HG02798 (cell line): ENCODE measurements at regions not wholly inside any gene's neighbourhood (a gene's known extent, or its start where the extent isn't known, plus 50 kb on each side); places are given as distances from the start of the nearest gene placed in this dataset.
"Not testable (repeated sequence)": the region's sequence is repeated elsewhere in the genome, so short reads cannot be mapped to it uniquely, and the experiment has no call there.

Source experiments
- ATAC-seq: cut with Tn5 transposase; IDR thresholded peaks from one replicate; pipeline ENCODE4 v1.9.1; 2021; ENCODE audit warnings: mild to moderate bottlenecking; ENCODE audit not compliant: unreplicated experiment, poor library complexity

DNA sequence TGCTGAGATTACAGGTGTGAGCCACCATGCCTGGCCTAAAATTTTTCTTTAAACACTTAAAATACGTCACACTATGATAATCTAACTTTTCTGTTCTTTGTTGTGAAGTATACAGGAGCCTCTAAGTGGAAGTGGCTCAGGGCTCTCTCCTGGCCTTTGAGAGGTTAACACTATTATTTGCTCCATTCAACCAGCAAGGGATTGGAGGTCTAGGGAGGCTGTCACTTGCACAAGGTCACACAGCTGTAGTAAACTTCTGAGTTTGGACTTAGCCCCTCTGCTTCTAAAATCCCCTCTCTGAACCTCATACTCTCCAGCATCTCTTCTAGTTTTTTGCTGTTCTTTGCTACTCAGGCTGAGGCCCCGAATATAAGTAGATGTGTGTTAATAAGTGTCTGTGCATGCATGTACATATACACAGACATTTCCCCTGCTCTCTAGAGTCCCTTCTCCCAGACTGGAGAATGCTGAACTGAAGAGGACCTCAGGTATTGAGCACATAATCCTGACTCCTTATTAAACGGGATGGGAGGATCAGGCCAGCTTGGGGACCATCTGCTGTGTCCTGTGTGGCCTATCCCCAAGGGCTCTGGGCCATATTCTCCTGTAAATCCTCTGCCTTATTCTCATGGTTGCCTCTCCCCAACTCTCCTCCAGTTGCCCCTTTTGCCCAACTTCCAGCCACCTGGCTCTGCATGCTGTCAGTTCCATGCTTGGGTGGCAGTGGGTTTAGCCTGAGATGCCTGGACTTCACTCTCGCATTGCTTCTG lies 87.0 kb upstream of the SPRY4 start:
- no peak for ATAC-seq

DNA sequence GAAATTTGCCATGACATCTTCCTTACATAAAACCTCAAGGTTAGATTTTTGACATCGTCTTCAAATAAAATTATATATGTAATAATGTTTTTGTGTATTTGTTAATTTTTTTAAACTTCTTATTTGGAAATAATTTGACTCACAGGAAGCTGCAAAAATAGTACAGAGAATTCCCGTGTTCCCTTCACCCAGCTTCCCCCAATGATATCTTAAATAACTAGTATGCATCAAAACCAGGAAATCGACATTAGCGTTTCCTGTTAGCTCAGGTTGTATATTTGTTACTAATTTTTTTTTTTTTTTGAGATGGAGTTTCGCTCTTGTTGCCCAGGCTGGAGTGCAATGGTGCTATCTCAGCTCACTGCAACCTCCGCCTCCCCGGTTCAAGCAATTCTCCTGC lies 86.3 kb upstream of the SPRY4 start:
- no peak for ATAC-seq

DNA sequence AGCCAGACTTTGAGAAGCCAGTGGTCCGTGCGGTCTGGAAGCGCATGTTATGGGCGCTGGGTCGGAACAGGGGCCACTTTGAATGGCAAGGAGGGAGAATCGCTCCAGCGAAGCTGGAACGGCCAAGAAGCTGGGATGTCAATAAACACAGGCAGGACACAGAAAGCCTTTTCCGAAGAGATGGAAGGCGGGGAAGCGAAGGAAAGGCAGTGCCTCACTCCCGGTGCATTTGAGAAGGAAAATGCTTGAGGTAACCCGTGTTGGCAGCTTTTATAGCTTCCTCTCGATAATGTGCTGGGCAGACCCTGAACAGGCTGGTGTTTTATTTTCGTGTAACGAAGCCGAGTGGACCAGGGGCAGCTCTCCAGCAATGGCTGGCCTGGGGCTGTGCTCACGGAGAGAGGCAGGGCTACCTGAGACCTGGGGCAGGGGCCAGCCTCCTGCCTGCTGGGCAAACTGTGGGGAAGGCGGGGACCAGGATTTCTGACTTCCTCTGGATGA lies 84.2 kb upstream of the SPRY4 start:
- ATAC-seq: no peak

DNA sequence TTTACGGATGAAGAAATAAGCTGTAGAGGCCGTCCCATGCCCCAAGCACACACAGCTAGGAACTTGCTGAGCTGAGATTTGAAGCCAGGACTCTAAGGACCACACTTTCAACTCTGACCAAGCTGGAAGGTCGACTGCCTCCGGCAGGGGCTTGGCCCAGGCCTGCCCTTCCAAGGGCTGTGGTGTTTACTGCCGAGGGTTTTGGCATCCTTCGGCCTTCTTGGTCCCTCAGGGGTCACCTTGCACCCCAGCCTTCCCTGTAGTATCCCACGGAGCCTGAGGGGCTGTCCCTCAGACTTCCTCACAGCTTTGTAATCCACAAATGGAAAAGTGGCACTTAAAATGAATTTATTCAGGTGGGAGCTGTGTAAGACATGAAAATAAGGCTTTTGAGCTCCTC lies 83.7 kb upstream of the SPRY4 start:
- ATAC-seq: no peak

DNA sequence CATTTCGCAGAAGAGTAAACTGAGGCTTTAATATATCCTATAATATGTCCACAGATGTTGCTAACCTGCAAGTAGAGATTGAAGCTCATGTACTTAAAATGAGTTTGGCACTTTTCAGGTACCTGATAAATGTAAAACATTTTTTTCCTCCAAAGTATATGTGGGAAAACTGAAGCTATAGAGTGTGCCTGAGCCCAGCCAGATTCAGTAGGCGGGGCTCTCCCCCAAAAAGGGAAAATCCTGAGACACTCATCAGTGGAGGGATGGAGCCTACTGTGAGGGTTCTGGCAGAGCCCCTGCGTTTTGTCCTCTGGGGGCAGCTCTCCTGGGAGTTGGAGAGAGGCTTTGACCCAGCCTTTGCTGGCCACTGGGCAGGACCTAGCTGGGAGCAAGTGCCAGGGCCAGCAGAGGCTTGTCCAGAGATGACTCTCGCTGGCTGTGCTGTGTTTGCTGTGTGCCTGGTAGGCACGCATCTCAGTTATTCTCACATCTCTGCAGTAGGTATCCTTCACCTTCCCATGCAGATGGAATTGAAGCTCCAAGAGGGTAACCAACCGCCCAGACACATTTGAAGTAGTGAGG lies 81.1 kb upstream of the SPRY4 start:
- no peak for ATAC-seq

DNA sequence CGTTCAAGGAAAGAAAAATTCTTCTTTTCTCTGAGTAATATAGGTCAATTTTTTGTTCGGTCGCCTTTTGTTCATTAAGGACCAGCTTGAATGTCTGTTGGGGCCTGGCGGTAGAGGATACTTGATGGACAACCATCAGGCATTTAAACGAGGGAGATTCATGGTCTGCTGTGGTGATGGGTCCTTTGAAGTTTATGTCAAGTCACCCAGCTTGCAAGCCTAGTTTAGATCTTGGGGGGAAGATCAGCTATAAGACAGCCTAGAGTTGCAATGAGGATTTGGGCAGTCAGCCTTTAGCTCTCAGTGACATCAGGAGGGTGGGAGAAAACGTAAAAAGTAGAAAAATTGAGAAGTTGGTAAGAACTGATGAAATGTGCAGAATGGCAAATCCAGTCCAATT lies 80.2 kb upstream of the SPRY4 start:
- no peak for ATAC-seq

DNA sequence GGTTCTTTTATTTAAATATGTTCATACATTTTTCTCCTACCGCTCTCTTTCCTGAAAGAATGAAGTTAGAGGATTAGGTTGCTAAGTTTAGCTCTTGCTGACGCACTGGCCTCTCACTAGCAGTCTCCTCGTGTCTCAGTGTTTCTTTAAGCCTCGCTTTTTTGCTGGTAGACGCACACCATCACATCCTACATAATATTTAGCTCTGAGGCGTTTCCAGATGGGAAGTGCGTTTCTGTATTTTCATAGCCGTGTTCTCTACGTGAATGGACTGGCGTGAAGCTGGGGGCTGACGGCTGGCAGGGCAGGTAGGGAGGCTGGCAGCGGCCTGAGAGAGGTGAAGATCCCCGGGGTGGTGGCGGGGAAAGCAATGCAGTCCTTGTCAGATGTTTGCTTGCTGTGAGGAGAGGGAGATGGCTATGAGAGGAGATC lies 79.2 kb upstream of the SPRY4 start:
- no peak for ATAC-seq

DNA sequence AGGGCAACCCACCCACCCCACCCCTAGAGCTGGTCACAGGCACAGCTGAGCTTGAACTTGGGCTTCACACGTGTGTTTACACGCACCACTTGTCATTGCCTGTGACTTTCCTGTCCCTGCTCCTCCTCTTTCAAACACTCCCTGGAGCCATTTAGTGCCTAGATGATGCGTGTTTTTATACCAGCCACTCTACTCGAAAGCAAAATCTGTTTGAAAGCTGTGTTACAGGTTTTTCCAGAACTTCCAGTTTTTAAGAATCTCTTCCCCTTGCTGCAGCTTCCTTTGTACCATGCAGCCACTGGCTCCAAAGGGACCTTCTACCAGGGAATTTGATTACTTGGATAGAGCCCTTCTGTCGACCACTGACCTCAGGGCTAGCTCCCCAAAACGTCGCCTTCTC lies 78.8 kb upstream of the SPRY4 start:
- no peak for ATAC-seq

DNA sequence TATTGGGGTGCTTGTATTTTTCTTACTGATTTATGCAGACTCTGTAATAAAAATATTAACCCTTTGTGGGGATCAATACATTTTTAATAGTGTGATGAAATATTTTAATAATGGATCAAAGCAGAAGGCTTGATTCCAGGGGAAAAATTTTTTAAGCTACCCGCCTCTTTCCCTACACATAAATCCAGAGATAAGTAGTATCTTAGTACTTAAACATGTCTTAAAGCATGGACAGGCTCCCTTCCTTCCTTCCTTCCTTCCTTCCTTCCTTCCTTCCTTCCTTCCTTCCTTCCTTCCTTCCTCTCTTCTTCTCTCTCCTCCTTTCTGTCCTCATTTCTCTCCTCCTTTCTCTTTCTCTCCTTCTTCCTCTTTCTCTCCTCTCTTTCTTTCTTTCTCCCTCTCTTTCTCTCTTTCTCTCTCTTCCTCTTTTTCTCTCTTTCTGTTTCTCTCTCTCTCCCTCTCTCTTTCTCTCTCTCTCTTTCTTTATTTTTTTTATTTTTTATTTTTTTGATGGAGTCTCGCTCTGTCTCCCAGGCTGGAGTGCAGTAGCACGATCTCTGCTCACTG lies 78.0 kb upstream of the SPRY4 start:
- no peak for ATAC-seq

DNA sequence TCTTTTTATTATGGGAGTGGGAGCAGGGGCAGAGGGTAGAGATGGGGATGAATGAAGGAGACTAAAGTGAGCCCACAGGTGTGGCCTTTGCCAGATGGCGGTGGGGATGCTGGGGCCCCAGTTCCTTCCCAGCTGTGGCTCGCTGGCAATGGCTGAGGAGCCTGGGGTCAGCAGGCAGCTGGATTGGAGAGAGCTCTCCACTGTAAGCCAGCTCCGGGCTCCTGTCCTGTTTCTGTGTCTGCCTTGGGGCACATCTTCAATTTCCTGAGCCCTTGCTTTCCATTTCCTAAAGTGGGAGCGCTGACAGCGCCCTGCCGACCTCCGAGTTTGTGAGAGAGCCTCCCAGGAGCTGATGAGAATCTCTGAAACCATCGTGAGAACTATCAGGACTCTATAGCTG lies 75.6 kb upstream of the SPRY4 start:
- ATAC-seq: no peak

DNA sequence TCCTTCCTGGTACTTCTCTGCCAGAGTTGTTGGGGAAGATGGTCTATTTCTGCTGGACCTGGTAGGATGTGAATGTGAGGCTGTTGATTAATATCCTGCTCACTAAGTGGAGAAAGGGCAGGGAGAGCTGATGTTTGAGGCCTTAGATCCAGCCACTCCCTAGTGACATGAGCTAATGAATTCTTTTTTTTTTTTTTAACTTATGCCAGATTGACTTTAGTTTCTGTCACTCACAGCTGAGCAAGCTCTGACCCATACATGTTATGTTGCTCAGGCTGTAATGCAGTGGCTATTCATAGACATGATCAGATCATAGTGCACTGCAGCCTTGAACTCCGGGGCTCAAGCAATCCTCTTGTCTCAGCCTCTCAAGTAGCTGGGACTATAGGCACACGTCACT lies 75.1 kb upstream of the SPRY4 start:
- no peak for ATAC-seq

DNA sequence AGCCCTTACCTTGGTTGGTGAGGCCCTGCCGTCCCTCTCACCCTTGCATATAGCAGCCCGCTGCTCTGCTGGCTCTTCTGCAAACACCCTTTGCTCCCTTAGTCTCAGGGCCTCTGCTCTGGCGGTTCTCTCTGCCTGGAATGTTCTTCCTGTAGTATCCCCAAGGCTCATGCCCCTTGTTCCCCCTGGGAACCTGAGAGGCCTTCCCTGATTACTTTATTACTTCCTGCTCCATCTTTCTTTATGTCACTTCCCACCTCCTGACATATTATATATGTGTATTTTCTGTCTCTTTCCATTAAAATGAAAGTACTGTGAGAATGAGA lies 73.9 kb upstream of the SPRY4 start:
- ATAC-seq: no peak

DNA sequence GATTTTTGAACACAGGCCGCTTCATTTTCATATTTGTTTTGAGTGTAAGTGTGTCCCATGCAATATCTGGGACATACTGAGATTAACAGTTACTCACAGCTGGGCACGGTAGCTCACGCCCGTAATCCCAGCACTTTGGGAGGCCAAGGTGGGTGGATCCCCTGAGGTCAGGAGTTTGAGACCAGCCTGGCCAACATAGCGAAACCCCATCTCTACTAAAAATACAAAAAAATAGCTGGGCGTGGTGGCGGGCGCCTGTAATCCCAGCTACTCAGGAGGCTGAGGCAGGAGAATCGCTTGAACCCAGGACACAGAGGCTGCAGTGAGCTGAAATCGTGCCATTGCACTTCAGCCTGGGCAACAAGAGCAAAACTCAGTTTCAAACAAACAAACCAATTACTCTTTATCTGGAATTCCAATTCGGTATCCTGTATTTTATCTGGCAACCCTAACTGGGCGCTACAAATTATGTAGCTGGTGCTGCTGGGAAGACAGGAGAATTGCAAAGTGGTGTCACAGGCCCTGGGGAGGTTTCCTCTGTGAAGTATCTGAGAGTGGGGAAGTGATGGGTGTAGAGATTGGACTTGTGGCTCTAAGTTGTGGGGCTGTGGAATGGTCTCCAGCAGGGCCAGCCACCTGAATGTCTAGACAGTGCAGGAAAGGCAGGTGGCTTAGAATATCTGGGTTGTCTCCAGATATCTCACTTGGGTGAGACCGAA lies 73.3 kb upstream of the SPRY4 start:
- ATAC-seq: not testable (repeated sequence)

DNA sequence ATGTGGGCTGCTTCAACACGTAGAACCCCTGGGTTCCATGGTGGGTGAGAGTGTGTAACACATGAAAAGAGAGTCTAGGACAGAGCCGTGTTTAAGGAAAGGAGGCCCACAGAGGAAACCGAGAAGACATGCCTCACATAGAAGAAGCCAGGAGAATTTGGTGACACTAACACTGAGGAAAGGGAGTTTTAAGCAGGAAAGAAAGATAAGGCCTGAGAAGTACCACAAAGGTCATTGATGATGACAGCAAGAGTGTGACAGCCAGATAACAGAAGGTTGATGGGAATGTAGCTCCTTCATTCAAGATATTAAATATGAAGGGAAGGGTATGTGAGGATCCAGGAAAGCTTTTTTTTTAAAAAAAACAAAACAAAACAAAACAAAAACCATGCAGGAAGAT lies 72.4 kb upstream of the SPRY4 start:
- no peak for ATAC-seq

DNA sequence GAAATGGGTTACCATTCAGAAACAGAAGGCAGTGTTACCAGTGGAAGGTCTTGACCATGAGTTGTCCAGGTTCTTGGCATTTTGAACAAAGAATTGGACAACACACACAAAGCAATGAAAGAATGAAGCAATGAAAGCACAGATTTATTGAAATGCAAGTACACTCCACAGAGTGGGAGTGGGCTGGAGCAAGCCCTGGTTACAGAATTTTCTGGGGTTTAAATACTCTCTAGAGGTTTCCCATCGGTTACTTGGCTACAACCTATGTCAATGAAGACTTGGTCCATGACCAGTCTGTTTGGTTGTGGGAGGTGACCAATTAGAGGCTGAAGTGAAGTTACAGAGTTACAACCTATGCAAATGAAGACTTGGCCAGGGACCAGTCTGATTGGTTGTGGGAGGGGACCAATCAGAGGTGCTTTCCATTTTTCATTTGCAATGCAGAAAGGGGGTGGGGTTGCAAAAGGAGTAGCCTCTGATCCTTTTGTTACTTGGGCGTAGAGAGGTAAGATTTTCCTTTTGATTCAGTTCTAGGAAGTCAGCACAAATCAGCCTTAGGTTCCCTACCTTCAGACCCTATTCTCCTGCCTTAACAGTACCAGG lies 71.7 kb upstream of the SPRY4 start:
- ATAC-seq: no peak

DNA sequence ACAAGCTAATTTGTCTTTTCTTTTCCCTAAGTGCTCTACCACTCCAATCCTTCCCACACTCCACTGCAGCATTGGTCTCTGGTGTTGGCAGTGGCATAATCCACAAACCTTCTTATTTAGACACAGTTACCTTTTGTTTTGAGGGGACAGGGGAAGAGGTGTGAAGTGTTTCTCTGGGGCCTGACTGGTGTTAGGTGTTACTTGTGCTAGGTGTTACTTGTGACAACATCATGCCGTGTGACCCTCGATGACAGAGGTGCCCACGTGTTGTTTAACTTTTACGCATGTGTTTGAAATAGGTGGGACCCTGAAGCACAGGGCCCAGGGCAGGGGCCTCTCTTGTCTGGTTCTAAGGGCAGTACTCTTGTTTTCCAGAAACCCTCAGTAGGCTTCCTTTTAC lies 70.5 kb upstream of the SPRY4 start:
- no peak for ATAC-seq

DNA sequence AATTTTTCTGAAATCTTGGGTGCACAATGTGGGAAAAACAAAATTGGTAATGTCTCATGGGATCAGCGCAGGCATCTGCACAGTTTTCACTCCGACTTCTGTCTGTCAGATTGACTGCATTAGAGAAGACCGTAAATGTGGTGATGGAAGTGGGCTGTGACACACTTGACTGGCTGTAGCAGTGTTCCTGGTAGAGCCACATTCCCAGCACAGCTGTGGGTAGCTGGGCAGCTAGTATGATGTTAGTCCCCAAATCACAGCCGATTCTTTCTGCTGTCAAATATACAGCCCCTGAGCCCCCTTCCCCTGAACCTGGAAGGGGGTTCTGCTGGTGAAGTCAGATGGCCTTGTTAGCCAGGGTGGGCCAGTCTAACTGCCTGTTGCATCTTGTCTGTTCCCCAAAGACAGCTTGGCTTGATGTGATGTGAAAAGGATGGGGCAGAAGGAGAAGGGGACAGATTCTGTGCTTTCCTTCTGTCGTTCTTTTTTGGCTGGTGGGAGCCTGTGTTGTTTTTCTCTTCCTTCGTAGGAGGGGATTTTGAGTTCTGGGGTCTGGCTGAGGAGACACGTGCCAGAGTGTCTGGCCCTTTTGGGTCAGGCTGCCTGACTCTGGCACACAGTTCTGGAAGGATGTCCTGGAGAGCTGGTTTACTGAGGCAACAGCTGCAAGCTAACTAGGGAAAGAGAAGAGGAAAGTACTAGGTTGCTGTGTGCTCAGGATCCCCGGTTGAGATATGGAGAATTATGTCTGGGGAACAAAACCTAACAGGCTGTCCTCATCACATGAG lies 66.4 kb upstream of the SPRY4 start:
- ATAC-seq: no peak

DNA sequence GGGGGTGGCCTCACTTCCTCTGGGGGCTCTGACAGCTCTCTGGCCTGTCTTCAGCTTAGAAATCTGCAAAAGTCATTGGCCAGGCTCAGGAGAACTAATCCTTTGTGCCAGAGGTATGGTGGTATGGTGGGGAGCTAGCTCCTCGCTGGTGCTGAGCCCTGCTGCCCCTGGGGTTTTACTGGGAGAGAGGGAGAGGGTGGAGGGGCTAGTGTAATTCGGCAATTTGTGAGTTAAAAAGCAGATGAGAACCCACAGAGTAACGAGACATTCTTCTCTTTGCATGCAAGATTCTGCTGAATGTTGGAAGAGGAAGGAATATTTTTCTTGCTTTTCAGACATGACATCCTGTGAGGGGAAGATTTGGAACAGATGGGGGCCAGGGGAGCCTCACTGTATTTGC lies 65.5 kb upstream of the SPRY4 start:
- ATAC-seq: no peak

DNA sequence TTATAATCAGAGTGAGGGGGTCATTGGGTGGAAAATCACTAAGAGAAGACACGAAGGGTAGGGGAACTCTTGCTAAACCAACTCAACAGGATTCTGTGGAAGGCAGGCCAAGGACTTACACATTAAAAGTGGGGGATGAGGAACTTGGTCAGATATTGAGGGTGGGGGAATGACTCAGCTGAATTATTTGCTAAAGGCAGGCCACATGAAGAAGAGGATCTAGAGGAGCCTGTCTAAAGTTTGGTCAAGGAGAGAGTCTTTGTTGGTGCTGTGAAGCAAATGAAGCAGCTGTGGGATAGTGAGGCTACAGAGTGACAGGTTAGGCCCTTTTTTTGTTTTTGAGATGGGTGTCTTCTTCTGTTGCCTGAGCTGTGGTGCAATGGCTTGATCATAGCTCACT lies 63.9 kb upstream of the SPRY4 start:
- no peak for ATAC-seq

DNA sequence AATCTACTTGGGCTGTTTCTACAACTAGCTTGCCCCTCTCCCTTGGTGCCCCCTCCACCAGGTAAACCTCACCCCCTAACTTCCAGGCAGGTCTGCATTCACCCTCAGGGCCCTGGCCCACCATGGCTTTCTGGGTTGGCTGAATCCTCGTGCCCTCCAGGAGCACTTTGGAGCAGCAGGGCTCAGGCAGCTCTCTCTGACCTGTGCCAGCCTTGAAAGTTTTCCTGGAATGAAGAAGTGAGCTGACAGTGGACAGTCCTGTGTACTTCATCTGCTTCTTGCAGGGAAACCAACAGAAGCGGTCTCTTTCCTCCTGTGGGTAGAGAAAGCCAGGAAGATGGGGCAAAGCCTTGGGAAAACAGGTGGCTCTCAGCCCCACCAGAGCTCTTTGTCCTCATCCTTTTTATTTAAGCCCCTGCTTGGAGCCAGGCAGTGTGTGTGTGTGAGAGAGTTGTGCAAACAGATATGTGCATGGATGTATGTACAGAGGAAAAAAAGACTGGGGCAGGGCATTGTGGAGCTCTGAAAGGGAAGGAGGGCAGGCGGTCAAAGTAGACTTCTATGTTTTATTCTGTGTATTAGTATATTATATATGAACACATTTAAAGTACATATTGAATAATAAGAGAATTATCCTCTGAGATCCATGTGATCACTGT lies 62.3 kb upstream of the SPRY4 start:
- no peak for ATAC-seq
